HG03520 (cell line): ENCODE measurements at regions not wholly inside any gene's neighbourhood (a gene's known extent, or its start where the extent isn't known, plus 50 kb on each side); places are given as distances from the start of the nearest gene placed in this dataset.
"Not testable (repeated sequence)": the region's sequence is repeated elsewhere in the genome, so short reads cannot be mapped to it uniquely, and the experiment has no call there.

Experiments
- ATAC-seq: cut with Tn5 transposase; IDR thresholded peaks from one replicate; pipeline ENCODE4 v1.9.1; 2021; ENCODE audit warnings: mild to moderate bottlenecking, moderate library complexity; ENCODE audit not compliant: unreplicated experiment

DNA sequence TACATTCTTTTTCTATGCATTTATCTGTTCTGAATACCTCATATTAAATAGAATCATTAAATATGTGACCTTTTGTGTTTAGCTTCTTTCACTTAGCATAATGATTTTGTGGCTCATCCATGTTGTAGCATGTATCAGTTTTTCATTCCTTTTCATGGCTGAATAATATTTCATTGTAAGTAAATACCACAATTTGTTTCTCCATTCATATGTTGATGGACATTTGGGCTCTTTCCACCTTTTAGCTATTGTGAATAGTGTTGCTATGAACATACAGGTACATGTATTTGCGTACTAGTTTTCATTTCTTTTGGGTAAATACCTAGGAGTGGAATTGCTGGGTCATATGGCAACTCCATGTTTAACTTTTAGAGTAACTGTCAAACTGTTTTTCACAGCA, 85.1 kb downstream of the GNL3L start:
- ATAC-seq, result no peak

DNA sequence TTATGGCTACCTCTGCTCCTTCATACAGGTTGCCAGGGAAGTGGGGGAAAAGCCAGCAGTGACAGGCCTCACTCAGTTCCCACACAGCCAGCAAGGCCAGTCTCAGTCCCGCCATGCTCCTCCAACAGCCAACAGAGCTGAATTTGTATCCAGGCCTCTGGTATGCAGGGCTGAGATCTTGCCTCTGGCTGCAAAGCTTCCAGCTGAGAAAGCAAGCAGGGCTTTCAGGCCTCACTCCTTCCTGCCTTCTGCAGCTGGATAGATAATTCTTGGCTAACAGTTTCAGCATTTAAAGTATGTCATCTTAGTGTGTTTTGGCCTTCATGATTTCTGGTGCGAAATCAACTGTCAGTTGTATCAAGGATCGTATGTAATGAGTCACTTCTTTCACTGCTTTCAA, 103.6 kb downstream of the GNL3L start:
- no peak for ATAC-seq

DNA sequence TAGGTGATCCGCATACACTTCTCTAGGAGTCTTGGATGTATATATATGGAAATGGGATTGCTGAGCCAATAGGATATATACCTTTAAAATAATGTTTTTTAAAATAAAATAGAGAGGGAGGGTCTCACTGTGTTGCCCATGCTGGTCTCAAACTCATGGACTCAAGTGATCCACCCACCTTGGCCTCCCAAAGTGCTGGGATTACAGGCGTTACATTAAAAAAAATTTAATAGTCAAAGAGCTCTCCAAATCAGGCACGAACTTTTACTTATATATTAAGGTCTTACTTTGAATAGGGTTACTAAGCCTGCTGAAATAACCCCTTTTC, 109.0 kb downstream of the GNL3L start:
- no peak for ATAC-seq

DNA sequence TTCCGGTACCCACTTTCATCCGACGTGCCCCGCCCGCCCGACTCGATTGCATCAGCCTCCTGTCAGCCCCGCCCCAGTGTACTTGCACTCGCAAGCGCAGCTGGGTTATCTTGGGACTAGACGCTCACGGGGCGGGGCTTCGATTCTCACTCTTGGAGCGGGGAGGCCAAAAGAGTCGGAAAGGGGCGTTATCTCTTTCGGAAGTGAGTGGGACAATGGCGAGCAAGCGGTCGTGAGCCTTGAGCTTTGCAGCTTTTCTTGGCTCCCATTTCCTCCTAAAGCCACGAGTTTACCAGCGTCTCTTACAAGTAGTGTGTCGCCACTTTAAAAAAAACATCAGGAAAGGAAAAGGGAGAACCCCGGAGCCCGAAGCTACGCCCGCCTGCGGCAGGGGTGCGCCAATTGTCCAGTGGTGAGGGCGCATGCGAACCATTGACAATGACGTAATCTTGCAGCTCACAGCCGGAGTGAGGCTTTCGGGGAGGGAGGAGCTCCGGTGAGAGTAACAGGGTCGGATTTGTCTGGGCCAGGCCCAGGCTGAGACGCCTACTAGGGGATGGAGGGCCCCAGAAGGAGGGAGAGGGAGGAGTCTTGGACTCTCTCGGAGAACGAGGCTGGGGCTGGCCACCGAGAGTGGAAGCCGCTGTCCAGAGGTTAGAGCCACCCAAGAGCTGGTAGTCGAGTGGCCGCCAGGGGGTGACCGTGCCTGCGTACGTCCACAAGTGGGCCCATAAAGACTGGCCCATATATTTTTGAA, 109.5 kb downstream of the GNL3L start:
- peak; percentile 92 for ATAC-seq

DNA sequence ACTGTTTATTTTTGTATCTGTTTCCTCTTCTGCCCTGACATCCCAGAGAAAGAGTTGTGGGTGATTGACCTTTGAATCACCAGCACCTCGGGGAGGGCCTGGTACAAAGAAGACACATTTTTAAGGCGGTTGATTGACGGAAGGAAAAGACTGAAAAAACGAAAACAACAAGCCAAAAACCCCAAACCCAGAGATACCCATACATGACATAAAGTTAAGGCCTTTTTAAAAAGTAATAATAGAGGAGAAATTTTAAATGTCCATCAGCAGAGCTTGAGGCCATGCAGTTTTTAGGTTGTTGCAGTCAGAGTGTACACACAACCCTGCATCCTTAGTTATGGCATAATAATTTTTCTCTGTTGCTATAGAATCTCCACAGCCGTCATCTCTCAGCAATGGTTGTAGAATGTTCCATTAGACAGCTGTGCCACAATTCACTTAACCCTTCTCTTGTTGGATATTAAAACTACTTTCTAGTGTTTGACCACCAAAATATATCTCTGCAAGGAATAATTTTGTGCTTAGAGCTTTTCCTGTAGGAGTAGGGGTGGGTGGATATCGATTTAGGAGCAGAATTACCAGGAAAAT, 110.2 kb downstream of the GNL3L start:
- no peak for ATAC-seq

DNA sequence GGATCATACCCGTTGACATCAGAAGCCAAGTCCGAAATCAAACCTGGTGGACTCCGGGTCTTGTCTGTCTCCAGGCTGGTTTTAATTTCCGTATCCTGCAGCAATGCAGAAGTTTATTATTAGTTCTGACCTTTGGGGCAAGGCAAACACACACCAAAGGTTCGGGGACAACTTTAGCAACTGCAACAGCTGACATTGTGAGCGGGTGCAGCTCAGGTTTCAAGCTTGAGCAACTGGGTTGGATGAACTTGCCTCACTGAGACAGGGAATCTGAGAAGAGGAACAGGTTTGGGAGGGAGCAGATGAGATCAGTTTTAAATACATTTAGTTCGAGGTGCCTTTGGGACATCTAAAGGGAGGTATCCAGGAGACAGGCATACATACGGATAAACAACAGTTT, 110.7 kb downstream of the GNL3L start:
- no peak for ATAC-seq

DNA sequence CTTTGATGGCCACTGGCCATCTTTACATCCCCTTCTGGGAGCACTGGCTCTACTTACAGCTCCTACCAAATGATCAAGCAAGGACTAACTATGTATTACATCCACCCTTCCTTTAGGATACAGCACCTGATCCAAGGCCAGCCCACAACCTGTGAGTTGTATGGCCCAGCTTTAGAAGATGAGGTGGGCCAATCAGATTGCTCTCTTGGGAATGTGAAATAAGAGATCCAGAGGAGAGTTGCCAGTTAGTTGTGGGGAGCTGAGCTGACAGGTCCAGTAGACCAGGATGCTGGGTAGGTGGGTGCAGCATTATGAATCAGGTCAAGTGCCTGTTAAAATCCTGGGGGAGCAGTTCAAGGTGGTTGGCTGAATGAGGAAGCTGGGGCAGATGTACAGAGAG, 111.5 kb downstream of the GNL3L start:
- no peak for ATAC-seq

DNA sequence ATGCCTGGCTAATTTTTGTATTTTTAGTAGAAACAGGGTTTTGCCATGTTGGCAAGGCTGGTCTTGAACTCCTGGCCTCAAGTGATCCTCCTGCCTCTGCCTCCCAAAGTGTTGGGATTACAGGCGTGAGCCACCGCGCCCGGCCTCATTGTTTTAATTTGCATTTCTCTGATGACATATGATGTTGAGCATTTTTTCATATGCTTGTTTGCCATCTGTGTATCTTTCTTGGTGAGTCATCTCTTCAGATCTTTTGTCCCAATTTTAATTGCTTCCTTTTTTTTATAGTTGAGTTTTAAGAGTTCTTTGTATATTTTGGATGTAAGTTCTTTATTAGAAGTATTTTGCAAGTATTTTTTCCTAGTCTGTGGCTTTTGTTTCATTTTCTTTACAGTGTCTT, 117.6 kb downstream of the GNL3L start:
- ATAC-seq, result not testable (repeated sequence)

DNA sequence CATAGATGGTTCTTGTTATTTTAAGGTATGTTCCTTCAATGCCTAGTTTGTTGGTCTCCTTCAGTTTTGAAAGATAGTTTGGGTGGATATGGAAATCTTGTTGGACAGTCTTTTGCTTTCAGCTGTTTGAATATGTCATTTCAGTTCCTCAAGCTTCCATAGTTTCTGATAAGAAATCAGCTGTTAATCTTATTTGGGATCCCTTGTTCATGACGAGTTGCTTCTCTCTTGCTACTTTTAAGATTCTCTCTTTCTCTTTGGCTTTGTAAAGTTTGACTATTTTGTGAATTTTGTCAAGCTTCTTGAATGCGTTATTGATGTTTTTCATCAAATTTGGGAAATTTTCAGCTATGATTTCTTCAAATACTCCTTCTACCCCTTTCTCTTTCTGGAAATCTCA, 129.5 kb downstream of the GNL3L start:
- ATAC-seq, result no peak

DNA sequence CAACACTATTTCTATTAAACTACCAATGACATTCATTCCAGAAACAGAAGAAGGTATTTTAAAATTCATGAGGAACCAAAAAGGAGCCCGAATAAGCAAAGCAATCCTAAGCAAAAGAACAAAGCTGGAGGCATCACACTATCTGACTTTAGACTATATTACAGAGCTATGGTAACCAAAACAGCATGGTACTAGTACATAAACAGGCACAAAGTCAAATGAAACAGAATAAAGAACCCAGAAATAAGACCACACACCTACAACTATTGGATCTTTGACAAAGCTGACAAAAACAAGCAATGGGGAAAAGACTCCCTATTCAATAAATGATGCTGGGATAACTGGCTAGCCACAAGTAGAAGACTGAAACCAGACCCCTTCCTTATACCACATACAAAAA, 122.3 kb downstream of the ITIH6 start:
- ATAC-seq, result no peak

DNA sequence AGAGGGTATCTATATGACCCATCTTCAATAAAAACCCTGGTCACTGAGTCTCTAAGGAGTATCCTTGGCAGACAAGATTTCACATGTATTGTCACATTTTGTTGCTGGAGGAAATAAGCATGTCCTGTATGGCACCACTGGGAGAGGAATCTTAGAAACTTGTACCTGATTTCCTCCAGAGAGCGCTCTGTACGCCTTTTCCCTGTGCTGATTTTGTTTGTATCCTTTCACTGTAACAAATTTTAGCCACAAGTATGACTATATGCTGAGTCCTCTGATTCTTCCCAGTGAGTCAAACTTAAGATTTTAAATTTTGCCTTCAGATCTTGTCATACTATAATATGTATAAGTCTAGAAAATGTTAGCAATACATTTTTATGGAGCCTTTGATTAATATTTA, 102.8 kb downstream of the ITIH6 start:
- ATAC-seq, result no peak

DNA sequence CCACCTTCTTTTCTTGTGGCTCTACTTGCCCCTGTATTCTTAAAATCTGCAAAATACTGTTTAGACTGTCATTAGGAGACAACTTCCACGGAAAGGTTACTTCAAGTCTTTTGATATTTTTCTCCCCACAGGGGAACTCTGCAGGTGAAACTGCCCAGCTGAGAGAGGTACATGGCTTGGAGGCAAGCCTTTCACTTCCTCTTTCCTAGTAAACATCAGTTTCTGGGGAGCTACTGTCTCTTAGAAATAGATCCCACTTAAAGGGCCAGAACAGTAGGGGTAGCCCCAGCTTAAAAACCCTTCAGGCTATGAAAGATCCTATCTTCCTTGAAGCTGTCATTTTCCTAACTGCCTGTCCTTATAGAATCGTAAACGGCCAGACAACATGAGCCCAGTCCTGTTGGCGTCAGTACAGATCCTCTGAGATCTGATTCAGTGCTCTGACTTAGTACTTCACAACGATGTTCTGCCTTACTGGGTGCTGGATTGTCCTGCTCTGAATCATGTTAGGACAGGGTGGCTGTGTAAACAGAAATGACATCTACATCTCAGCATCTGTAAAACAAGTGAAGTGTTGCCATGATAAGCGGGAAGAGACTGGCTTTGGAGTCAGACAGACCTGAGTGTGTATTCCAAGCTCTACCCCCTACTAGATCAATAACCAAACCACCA, 102.1 kb downstream of the ITIH6 start:
- ATAC-seq, result peak; percentile 99
